Nucleus accumbens (tissue), 56 donors: ENCODE measurements at regions not wholly inside any gene's neighbourhood (a gene's known extent, or its start where the extent isn't known, plus 50 kb on each side); places are given as distances from the start of the nearest gene placed in this dataset.
A peak's percentile ranks its signal among the peaks of the same experiment; 100 is the strongest.
"Not testable (repeated sequence)": the region's sequence is repeated elsewhere in the genome, so short reads cannot be mapped to it uniquely, and the experiment has no call there.

Experiments
- DNase-seq, 56 donors: peaks; one replicate each; lab custom pipeline; 2025; lab: John Stamatoyannopoulos, UW

GRCh38 chr5:21485458-21486000, 1367.6 kb downstream of the CDH12 start:
- not testable (repeated sequence) for DNase-seq

- not testable (repeated sequence) for DNase-seq
These were observed 1368.7 kb downstream of the CDH12 start for GRCh38 chr5:21484498-21484889.

GRCh38 chr5:21483790-21484497, 1369.2 kb downstream of the CDH12 start:
- not testable (repeated sequence) for DNase-seq

- not testable (repeated sequence) for DNase-seq
These were observed 1370.0 kb downstream of the CDH12 start for GRCh38 chr5:21482983-21483650.

- not testable (repeated sequence) for DNase-seq
These were observed 1370.6 kb downstream of the CDH12 start for GRCh38 chr5:21482522-21482921.

GRCh38 chr5:21481320-21482270, 1371.5 kb downstream of the CDH12 start:
- not testable (repeated sequence) for DNase-seq

GRCh38 chr5:21480054-21480453, 1373.1 kb downstream of the CDH12 start:
- DNase-seq: not testable (repeated sequence)

- DNase-seq: not testable (repeated sequence)
These were observed 1379.2 kb downstream of the CDH12 start for GRCh38 chr5:21473981-21474380.

- DNase-seq: not testable (repeated sequence)
These were observed 1379.7 kb downstream of the CDH12 start for GRCh38 chr5:21473436-21473835.

GRCh38 chr5:21471691-21472090, 1381.5 kb downstream of the CDH12 start:
- DNase-seq: not testable (repeated sequence)

- DNase-seq: peak in 44 of 56 donors; percentile 8 to 83 (median 40)
These were observed 1383.5 kb downstream of the CDH12 start for GRCh38 chr5:21469523-21470101.

GRCh38 chr5:21467544-21467943, 1385.6 kb downstream of the CDH12 start:
- not testable (repeated sequence) for DNase-seq

GRCh38 chr5:21459744-21460073, 1393.4 kb downstream of the CDH12 start:
- DNase-seq: not testable (repeated sequence)

GRCh38 chr5:21452449-21452848, 1400.7 kb downstream of the CDH12 start:
- no peak for DNase-seq

- DNase-seq: no peak
These were observed 1420.5 kb downstream of the CDH12 start for GRCh38 chr5:21432646-21433045.

- no peak for DNase-seq
These were observed 1428.2 kb downstream of the CDH12 start for GRCh38 chr5:21424907-21425306.

GRCh38 chr5:21419383-21419782, 1431.4 kb upstream of the CDH18 start:
- no peak for DNase-seq

- DNase-seq: not testable (repeated sequence)
These were observed 1414.1 kb upstream of the CDH18 start for GRCh38 chr5:21402089-21402488.

GRCh38 chr5:21398511-21398910, 1410.5 kb upstream of the CDH18 start:
- no peak for DNase-seq

- no peak for DNase-seq
These were observed 1409.7 kb upstream of the CDH18 start for GRCh38 chr5:21397693-21398092.
